Esophagus squamous epithelium (tissue), 4 donors: ENCODE measurements at regions not wholly inside any gene's neighbourhood (a gene's known extent, or its start where the extent isn't known, plus 50 kb on each side); places are given as distances from the start of the nearest gene placed in this dataset.

Experiments
- CTCF ChIP-seq, 6 experiments: fragments of 450-650 bp in 4 of 6; fragments of 200-600 bp in 2 of 6; sonication (generic) in 2 of 6; IDR thresholded peaks; one replicate each; pipeline ENCODE4 v1.5.1; 2016 to 2019; ENCODE audit warnings: antibody characterized with exemption in 6 of 6, mild to moderate bottlenecking in 4 of 6, moderate library complexity in 4 of 6
- POLR2A ChIP-seq, 4 donors: fragments of 450-650 bp; IDR thresholded peaks; one replicate each; pipeline ENCODE4 v1.6.1; 2017; ENCODE audit warnings: antibody characterized with exemption in 4 of 4, mild to moderate bottlenecking in 4 of 4, moderate library complexity in 3 of 4

- TF ChIP-seq POLR2A (IDR thresholded peaks at IDR 0.05), result no peak
- TF ChIP-seq CTCF (IDR thresholded peaks at IDR 0.05), result no peak
Measured at GRCh38 chr18:67692811-67693210, 176.3 kb upstream of the DSEL start.
